ENCODE measurements at regions not wholly inside any gene's neighbourhood (a gene's known extent, or its start where the extent isn't known, plus 50 kb on each side); places are given as distances from the start of the nearest gene placed in this dataset.

GRCh38 chr1:42006836-42007235 lies 88.1 kb upstream of the HIVEP3 start:
- no peak for TF ChIP-seq ZNF843 (tag by site-specific recombination; IDR thresholded peaks at IDR 0.05)
- TF ChIP-seq, protein P1, sequence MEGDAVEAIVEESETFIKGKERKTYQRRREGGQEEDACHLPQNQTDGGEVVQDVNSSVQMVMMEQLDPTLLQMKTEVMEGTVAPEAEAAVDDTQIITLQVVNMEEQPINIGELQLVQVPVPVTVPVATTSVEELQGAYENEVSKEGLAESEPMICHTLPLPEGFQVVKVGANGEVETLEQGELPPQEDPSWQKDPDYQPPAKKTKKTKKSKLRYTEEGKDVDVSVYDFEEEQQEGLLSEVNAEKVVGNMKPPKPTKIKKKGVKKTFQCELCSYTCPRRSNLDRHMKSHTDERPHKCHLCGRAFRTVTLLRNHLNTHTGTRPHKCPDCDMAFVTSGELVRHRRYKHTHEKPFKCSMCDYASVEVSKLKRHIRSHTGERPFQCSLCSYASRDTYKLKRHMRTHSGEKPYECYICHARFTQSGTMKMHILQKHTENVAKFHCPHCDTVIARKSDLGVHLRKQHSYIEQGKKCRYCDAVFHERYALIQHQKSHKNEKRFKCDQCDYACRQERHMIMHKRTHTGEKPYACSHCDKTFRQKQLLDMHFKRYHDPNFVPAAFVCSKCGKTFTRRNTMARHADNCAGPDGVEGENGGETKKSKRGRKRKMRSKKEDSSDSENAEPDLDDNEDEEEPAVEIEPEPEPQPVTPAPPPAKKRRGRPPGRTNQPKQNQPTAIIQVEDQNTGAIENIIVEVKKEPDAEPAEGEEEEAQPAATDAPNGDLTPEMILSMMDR (tag by site-specific recombination; IDR thresholded peaks at IDR 0.05) = no peak
- TF ChIP-seq, protein P2, sequence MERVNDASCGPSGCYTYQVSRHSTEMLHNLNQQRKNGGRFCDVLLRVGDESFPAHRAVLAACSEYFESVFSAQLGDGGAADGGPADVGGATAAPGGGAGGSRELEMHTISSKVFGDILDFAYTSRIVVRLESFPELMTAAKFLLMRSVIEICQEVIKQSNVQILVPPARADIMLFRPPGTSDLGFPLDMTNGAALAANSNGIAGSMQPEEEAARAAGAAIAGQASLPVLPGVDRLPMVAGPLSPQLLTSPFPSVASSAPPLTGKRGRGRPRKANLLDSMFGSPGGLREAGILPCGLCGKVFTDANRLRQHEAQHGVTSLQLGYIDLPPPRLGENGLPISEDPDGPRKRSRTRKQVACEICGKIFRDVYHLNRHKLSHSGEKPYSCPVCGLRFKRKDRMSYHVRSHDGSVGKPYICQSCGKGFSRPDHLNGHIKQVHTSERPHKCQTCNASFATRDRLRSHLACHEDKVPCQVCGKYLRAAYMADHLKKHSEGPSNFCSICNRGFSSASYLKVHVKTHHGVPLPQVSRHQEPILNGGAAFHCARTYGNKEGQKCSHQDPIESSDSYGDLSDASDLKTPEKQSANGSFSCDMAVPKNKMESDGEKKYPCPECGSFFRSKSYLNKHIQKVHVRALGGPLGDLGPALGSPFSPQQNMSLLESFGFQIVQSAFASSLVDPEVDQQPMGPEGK (tag by site-specific recombination; IDR thresholded peaks at IDR 0.05) = no peak
- no peak for TF ChIP-seq ZNF768 (tag by site-specific recombination; IDR thresholded peaks at IDR 0.05)
- TF ChIP-seq ZNF580 (tag by site-specific recombination; IDR thresholded peaks at IDR 0.05) = no peak
